Peyer's patch (tissue), 4 donors: ENCODE measurements at regions not wholly inside any gene's neighbourhood (a gene's known extent, or its start where the extent isn't known, plus 50 kb on each side); places are given as distances from the start of the nearest gene placed in this dataset.

Experiments used
- POLR2A ChIP-seq, 2 donors: fragments of 450-650 bp; IDR thresholded peaks; one replicate each; pipeline ENCODE4 v1.5.1; 2017; ENCODE audit warnings: antibody characterized with exemption in 2 of 2, mild to moderate bottlenecking in 2 of 2, moderate library complexity in 2 of 2
- TF ChIP-seq, protein P1 (sequence below), 6 experiments: fragments of 450-650 bp in 4 of 6; fragments of 200-600 bp in 2 of 6; sonication (generic) in 1 of 6; IDR thresholded peaks; one replicate each; pipeline ENCODE4 v1.5.1; 2017 to 2019; ENCODE audit warnings: antibody characterized with exemption in 6 of 6, mild to moderate bottlenecking in 3 of 6, moderate library complexity in 1 of 6

DNA sequence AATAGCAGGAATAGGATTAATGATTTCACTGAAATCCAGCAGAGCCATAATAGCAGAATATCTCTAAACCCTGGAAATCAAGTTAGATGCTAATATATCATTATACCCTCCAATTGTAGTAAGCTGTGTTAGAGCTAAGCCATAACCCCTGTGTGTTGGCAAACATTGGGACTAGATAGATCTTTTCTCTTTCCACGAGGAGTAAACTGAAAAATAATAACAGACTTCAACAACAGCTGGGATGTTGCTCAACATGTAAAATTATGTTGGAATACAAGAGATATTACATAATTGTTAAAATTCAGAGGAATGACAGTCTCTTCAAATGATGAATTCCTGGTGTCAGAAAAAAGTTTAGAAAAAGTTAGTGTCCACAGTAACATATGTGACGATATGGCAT, 383.8 kb downstream of the SNAPC1 start:
- no peak for TF ChIP-seq POLR2A (IDR thresholded peaks at IDR 0.05)
- TF ChIP-seq, protein P1, sequence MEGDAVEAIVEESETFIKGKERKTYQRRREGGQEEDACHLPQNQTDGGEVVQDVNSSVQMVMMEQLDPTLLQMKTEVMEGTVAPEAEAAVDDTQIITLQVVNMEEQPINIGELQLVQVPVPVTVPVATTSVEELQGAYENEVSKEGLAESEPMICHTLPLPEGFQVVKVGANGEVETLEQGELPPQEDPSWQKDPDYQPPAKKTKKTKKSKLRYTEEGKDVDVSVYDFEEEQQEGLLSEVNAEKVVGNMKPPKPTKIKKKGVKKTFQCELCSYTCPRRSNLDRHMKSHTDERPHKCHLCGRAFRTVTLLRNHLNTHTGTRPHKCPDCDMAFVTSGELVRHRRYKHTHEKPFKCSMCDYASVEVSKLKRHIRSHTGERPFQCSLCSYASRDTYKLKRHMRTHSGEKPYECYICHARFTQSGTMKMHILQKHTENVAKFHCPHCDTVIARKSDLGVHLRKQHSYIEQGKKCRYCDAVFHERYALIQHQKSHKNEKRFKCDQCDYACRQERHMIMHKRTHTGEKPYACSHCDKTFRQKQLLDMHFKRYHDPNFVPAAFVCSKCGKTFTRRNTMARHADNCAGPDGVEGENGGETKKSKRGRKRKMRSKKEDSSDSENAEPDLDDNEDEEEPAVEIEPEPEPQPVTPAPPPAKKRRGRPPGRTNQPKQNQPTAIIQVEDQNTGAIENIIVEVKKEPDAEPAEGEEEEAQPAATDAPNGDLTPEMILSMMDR (IDR thresholded peaks at IDR 0.05): no peak
